Vagina (tissue), 2 donors: ENCODE measurements at regions not wholly inside any gene's neighbourhood (a gene's known extent, or its start where the extent isn't known, plus 50 kb on each side); places are given as distances from the start of the nearest gene placed in this dataset.

Source experiments
- DNase-seq, 2 donors: peaks; one replicate each; pipeline ENCODE4 v3.0.0-alpha.2; 2017; ENCODE audit errors: extremely low spot score in 2 of 2
- H3K27ac ChIP-seq: fragments of 200-600 bp; sonication (generic); one replicate; pipeline ENCODE4 v1.5.1; 2019
- H3K27me3 ChIP-seq: fragments of 200-600 bp; sonication (generic); one replicate; pipeline ENCODE4 v1.5.1; 2019
- H3K36me3 ChIP-seq, 2 donors: fragments of 200-600 bp; sonication (generic); one replicate each; pipeline ENCODE4 v1.5.1; 2017 to 2019
- H3K4me1 ChIP-seq: fragments of 200-600 bp; sonication (generic); one replicate; pipeline ENCODE4 v1.5.1; 2019
- H3K4me3 ChIP-seq, 2 donors: fragments of 200-600 bp; sonication (generic); 1 replicate in 1 of 2; 2 replicates in 1 of 2; pipeline ENCODE4 v1.5.1; 2016 to 2019
- H3K9me3 ChIP-seq: fragments of 200-600 bp; sonication (generic); one replicate; pipeline ENCODE4 v1.5.1; 2019
- CTCF ChIP-seq, 3 experiments: fragments of 450-650 bp in 2 of 3; fragments of 200-600 bp in 1 of 3; sonication (generic) in 1 of 3; IDR thresholded peaks; one replicate each; pipeline ENCODE4 v1.5.1; 2017 to 2019; ENCODE audit warnings: antibody characterized with exemption in 3 of 3, mild to moderate bottlenecking in 2 of 3, moderate library complexity in 2 of 3
- POLR2A ChIP-seq, 2 donors: fragments of 450-650 bp; IDR thresholded peaks; one replicate each; pipeline ENCODE4 v1.6.1; 2017; ENCODE audit warnings: antibody characterized with exemption in 2 of 2, mild to moderate bottlenecking in 2 of 2, moderate library complexity in 2 of 2
- POLR2AphosphoS5 ChIP-seq, 2 donors: sonication (generic); formaldehyde crosslinking; IDR thresholded peaks; one replicate each; pipeline ENCODE4 v1.9.0; 2017; ENCODE audit warnings: antibody characterized with exemption in 2 of 2, mild to moderate bottlenecking in 2 of 2, low read depth in 1 of 2; ENCODE audit not compliant: insufficient read depth in 1 of 2
- intact Hi-C: fragments of 100-400 bp; cut with DNase I; formaldehyde crosslinking; loops from one replicate; pipeline ENCODE4 v1.15.1; 2023

GRCh38 chr6:41404182-41404845, 68.9 kb downstream of the NCR2 start:
- H3K27ac ChIP-seq = no peak overlapping the region
- H3K4me3 ChIP-seq = no peak overlapping the region
- intact Hi-C loops = no loop called here
- H3K27me3 ChIP-seq = no peaks in the 10 kb centered on the region
- TF ChIP-seq POLR2AphosphoS5 (IDR thresholded peaks at IDR 0.05; ENCODE audit: insufficient read depth in 1 of 2, low read depth in 1 of 2) (no peak), CTCF (IDR thresholded peaks at IDR 0.05) (no peak), POLR2A (IDR thresholded peaks at IDR 0.05) (no peak)
- no peaks in the 10 kb centered on the region for H3K9me3 ChIP-seq
- no peaks in the 10 kb centered on the region for H3K4me1 ChIP-seq
- no peak for DNase-seq
- H3K36me3 ChIP-seq = no peaks in the 10 kb centered on the region

- no peaks in the 10 kb centered on the region for H3K4me1 ChIP-seq
- H3K27ac ChIP-seq = no peak overlapping the region
- no peak for TF ChIP-seq POLR2AphosphoS5 (IDR thresholded peaks at IDR 0.05; ENCODE audit: insufficient read depth in 1 of 2, low read depth in 1 of 2)
- intact Hi-C loops = no loop called here
- DNase-seq = no peak
- no peak overlapping the region for H3K4me3 ChIP-seq
- no peaks in the 10 kb centered on the region for H3K9me3 ChIP-seq
- H3K36me3 ChIP-seq = no peaks in the 10 kb centered on the region
- H3K27me3 ChIP-seq = no peaks in the 10 kb centered on the region
These were observed 70.7 kb downstream of the NCR2 start for GRCh38 chr6:41405941-41406727.

GRCh38 chr6:41406728-41407489, 71.5 kb downstream of the NCR2 start:
- H3K9me3 ChIP-seq = no peaks in the 10 kb centered on the region
- H3K4me3 ChIP-seq = no peak overlapping the region
- H3K36me3 ChIP-seq = no peaks in the 10 kb centered on the region
- H3K4me1 ChIP-seq = no peaks in the 10 kb centered on the region
- TF ChIP-seq CTCF (IDR thresholded peaks at IDR 0.05) = no peak
- no peak for TF ChIP-seq POLR2AphosphoS5 (IDR thresholded peaks at IDR 0.05; ENCODE audit: insufficient read depth in 1 of 2, low read depth in 1 of 2)
- no peak for TF ChIP-seq POLR2A (IDR thresholded peaks at IDR 0.05)
- no peak overlapping the region for H3K27ac ChIP-seq
- DNase-seq = no peak
- intact Hi-C loops = no loop called here
- H3K27me3 ChIP-seq = no peaks in the 10 kb centered on the region

- Histone ChIP-seq H3K27me3 (no peaks in the 10 kb centered on the region), H3K27ac (no peak overlapping the region), H3K36me3 (no peaks in the 10 kb centered on the region), H3K4me1 (no peaks in the 10 kb centered on the region), H3K9me3 (no peaks in the 10 kb centered on the region), H3K4me3 (no peak overlapping the region)
- intact Hi-C loops = no loop called here
- no peak for DNase-seq
- no peak for TF ChIP-seq POLR2A (IDR thresholded peaks at IDR 0.05)
- TF ChIP-seq POLR2AphosphoS5 (IDR thresholded peaks at IDR 0.05; ENCODE audit: insufficient read depth in 1 of 2, low read depth in 1 of 2) = no peak
- TF ChIP-seq CTCF (IDR thresholded peaks at IDR 0.05) = no peak
These were observed 73.2 kb downstream of the NCR2 start for GRCh38 chr6:41408576-41408975.

- no peaks in the 10 kb centered on the region for H3K27me3 ChIP-seq
- intact Hi-C loops = no loop called here
- H3K4me3 ChIP-seq = no peak overlapping the region
- no peaks in the 10 kb centered on the region for H3K36me3 ChIP-seq
- H3K4me1 ChIP-seq = no peaks in the 10 kb centered on the region
- TF ChIP-seq POLR2AphosphoS5 (IDR thresholded peaks at IDR 0.05; ENCODE audit: insufficient read depth in 1 of 2, low read depth in 1 of 2) (no peak), CTCF (IDR thresholded peaks at IDR 0.05) (no peak), POLR2A (IDR thresholded peaks at IDR 0.05) (no peak)
- no peaks in the 10 kb centered on the region for H3K9me3 ChIP-seq
- H3K27ac ChIP-seq = no peak overlapping the region
- no peak for DNase-seq
These were observed 73.6 kb downstream of the NCR2 start for GRCh38 chr6:41408982-41409381.
